ENCODE measurements at regions not wholly inside any gene's neighbourhood (a gene's known extent, or its start where the extent isn't known, plus 50 kb on each side); places are given as distances from the start of the nearest gene placed in this dataset.
A peak's percentile ranks its signal among the peaks of the same experiment; 100 is the strongest.

DNA sequence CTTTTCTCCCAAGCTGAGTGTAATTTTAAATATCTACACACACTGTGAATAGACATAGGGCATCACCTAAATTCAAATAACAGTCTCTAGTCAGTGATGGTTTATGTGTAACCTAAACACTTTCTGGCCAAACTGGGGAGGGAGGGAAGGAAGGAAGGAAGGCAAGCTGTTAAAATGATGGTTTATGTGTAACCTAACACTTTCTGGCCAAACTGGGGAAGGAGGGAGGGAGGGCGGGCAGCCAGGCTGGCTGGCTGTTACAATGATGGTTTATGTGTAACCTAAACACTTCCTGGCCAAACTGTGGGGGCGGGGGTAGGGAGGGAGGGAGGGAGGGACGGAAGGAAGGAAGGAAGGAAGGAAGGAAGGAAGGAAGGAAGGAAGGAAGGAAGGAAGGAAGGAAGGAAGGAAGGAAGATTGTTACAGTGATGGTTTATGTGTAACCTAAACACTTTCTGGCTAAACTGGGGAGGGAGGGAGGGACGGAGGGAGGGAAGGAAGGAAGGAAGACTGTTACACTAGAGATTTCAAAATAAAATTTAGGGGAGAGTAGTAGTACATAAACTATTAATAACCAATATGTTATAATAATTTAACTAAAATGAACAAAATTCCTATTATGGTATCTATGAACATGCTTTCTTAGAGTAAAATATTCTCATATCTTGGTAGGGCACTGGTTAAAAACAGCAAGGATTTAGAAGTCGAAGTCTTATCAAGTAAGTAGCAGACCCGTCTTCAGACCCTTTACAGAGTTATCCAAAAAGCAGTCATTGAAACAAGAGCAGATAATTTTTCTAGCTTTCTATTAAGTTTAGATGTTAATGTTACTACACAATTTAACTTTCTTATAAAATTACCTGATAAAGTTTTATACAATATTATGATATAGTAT is 148.1 kb downstream of the LMLN start (continued):
- TF ChIP-seq, protein P1, sequence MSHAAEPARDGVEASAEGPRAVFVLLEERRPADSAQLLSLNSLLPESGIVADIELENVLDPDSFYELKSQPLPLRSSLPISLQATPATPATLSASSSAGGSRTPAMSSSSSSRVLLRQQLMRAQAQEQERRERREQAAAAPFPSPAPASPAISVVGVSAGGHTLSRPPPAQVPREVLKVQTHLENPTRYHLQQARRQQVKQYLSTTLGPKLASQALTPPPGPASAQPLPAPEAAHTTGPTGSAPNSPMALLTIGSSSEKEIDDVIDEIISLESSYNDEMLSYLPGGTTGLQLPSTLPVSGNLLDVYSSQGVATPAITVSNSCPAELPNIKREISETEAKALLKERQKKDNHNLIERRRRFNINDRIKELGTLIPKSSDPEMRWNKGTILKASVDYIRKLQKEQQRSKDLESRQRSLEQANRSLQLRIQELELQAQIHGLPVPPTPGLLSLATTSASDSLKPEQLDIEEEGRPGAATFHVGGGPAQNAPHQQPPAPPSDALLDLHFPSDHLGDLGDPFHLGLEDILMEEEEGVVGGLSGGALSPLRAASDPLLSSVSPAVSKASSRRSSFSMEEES (CRISPR knock-in tag; IDR thresholded peaks at IDR 0.05): no peak
- TF ChIP-seq ZZZ3 (IDR thresholded peaks at IDR 0.05) (no peak), ZNF717 (CRISPR knock-in tag; IDR thresholded peaks at IDR 0.05) (no peak), ZNF668 (CRISPR knock-in tag; IDR thresholded peaks at IDR 0.05) (no peak), MTA2 (IDR thresholded peaks at IDR 0.05; ENCODE audit: low read depth) (peak; percentile 31; the same call in 1 of the 2 replicates), ZKSCAN1 (IDR thresholded peaks at IDR 0.05; ENCODE audit: low read depth, low read length) (no peak), NR2F6 (CRISPR knock-in tag; IDR thresholded peaks at IDR 0.05) (no peak), C11orf30 (IDR thresholded peaks at IDR 0.05; ENCODE audit: low read depth) (no peak), DNMT1 (IDR thresholded peaks at IDR 0.05) (no peak), ZNF699 (CRISPR knock-in tag; IDR thresholded peaks at IDR 0.05; ENCODE audit: insufficient replicate concordance) (no peak), NCOA6 (IDR thresholded peaks at IDR 0.05) (no peak)
- TF ChIP-seq, protein P2, sequence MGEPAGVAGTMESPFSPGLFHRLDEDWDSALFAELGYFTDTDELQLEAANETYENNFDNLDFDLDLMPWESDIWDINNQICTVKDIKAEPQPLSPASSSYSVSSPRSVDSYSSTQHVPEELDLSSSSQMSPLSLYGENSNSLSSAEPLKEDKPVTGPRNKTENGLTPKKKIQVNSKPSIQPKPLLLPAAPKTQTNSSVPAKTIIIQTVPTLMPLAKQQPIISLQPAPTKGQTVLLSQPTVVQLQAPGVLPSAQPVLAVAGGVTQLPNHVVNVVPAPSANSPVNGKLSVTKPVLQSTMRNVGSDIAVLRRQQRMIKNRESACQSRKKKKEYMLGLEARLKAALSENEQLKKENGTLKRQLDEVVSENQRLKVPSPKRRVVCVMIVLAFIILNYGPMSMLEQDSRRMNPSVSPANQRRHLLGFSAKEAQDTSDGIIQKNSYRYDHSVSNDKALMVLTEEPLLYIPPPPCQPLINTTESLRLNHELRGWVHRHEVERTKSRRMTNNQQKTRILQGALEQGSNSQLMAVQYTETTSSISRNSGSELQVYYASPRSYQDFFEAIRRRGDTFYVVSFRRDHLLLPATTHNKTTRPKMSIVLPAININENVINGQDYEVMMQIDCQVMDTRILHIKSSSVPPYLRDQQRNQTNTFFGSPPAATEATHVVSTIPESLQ (CRISPR knock-in tag; IDR thresholded peaks at IDR 0.05): no peak
- TF ChIP-seq, protein P3, sequence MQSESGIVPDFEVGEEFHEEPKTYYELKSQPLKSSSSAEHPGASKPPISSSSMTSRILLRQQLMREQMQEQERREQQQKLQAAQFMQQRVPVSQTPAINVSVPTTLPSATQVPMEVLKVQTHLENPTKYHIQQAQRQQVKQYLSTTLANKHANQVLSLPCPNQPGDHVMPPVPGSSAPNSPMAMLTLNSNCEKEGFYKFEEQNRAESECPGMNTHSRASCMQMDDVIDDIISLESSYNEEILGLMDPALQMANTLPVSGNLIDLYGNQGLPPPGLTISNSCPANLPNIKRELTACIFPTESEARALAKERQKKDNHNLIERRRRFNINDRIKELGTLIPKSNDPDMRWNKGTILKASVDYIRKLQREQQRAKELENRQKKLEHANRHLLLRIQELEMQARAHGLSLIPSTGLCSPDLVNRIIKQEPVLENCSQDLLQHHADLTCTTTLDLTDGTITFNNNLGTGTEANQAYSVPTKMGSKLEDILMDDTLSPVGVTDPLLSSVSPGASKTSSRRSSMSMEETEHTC (IDR thresholded peaks at IDR 0.05): no peak
- TF ChIP-seq, protein P4, sequence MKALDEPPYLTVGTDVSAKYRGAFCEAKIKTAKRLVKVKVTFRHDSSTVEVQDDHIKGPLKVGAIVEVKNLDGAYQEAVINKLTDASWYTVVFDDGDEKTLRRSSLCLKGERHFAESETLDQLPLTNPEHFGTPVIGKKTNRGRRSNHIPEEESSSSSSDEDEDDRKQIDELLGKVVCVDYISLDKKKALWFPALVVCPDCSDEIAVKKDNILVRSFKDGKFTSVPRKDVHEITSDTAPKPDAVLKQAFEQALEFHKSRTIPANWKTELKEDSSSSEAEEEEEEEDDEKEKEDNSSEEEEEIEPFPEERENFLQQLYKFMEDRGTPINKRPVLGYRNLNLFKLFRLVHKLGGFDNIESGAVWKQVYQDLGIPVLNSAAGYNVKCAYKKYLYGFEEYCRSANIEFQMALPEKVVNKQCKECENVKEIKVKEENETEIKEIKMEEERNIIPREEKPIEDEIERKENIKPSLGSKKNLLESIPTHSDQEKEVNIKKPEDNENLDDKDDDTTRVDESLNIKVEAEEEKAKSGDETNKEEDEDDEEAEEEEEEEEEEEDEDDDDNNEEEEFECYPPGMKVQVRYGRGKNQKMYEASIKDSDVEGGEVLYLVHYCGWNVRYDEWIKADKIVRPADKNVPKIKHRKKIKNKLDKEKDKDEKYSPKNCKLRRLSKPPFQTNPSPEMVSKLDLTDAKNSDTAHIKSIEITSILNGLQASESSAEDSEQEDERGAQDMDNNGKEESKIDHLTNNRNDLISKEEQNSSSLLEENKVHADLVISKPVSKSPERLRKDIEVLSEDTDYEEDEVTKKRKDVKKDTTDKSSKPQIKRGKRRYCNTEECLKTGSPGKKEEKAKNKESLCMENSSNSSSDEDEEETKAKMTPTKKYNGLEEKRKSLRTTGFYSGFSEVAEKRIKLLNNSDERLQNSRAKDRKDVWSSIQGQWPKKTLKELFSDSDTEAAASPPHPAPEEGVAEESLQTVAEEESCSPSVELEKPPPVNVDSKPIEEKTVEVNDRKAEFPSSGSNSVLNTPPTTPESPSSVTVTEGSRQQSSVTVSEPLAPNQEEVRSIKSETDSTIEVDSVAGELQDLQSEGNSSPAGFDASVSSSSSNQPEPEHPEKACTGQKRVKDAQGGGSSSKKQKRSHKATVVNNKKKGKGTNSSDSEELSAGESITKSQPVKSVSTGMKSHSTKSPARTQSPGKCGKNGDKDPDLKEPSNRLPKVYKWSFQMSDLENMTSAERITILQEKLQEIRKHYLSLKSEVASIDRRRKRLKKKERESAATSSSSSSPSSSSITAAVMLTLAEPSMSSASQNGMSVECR (CRISPR knock-in tag; IDR thresholded peaks at IDR 0.05): no peak
- TF ChIP-seq, protein P5, sequence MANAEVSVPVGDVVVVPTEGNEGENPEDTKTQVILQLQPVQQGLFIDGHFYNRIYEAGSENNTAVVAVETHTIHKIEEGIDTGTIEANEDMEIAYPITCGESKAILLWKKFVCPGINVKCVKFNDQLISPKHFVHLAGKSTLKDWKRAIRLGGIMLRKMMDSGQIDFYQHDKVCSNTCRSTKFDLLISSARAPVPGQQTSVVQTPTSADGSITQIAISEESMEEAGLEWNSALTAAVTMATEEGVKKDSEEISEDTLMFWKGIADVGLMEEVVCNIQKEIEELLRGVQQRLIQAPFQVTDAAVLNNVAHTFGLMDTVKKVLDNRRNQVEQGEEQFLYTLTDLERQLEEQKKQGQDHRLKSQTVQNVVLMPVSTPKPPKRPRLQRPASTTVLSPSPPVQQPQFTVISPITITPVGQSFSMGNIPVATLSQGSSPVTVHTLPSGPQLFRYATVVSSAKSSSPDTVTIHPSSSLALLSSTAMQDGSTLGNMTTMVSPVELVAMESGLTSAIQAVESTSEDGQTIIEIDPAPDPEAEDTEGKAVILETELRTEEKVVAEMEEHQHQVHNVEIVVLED (CRISPR knock-in tag; IDR thresholded peaks at IDR 0.05): no peak

Data from K562 (cell line).